ENCODE measurements at regions not wholly inside any gene's neighbourhood (a gene's known extent, or its start where the extent isn't known, plus 50 kb on each side); places are given as distances from the start of the nearest gene placed in this dataset.

- intact Hi-C loops (cut with micrococcal nuclease; ENCODE audit: unreplicated experiment) (no loop called here), in situ Hi-C loops (cut with HindIII; ENCODE audit: extremely low pct_ligation_motif_present, low pct_unique_long_range_greater_than_20kb) (no loop called here)
- ATAC-seq (no peak), DNase-seq (ENCODE audit: low spot score) (no peak), FAIRE-seq (no peak)
- POLR2A ChIA-PET, result no interaction called here
- Histone ChIP-seq H3K4me2 (ENCODE audit: low read depth, low read length) (no peak overlapping the region), H3K4me1 (ENCODE audit: insufficient read depth, low read length) (peaks cover 7% of the 10 kb centered on the region), H3K27me3 (ENCODE audit: control insufficient read depth in 1 of 2, insufficient read depth in 2 of 2, low read length in 2 of 2) (peaks cover 0 to 8% of the 10 kb centered on the region in 2 experiments; a peak in 2 of 5 replicates), H2AFZ (ENCODE audit: low read length) (no peak overlapping the region), H4K20me1 (ENCODE audit: insufficient read depth, low read length) (no peaks in the 10 kb centered on the region), H3K79me2 (ENCODE audit: insufficient read depth, low read length) (no peaks in the 10 kb centered on the region), H3K36me3 (replicated peaks in 1 of 2; ENCODE audit: control insufficient read depth in 1 of 2, insufficient read depth in 2 of 2, low read length in 2 of 2) (no peaks in the 10 kb centered on the region), H3K9ac (ENCODE audit: insufficient read depth, low read depth, low read length) (no peak overlapping the region), H3K4me3 (replicated peaks in 1 of 3; ENCODE audit: insufficient read depth in 1 of 3, low read depth in 2 of 3, low read length in 3 of 3) (no peak overlapping the region), H3K9me3 (ENCODE audit: low read length) (peaks cover 6% of the 10 kb centered on the region; the same call in 1 of the 2 replicates), H3K27ac (ENCODE audit: extremely low read length, insufficient read depth, low read length) (no peak overlapping the region)
- TF ChIP-seq CCDC6 (CRISPR knock-in tag; IDR thresholded peaks at IDR 0.05) (no peak), BCL6 (CRISPR knock-in tag; IDR thresholded peaks at IDR 0.05) (no peak), NFE2L2 (IDR thresholded peaks at IDR 0.05; ENCODE audit: low read length) (no peak), THRA (CRISPR knock-in tag; IDR thresholded peaks at IDR 0.05; ENCODE audit: borderline replicate concordance) (no peak), ZNF484 (CRISPR knock-in tag; IDR thresholded peaks at IDR 0.05; ENCODE audit: borderline replicate concordance, low read depth) (no peak), ONECUT2 (CRISPR knock-in tag; IDR thresholded peaks at IDR 0.05) (no peak), ELF1 (CRISPR knock-in tag; IDR thresholded peaks at IDR 0.05) (no peak), RBM39 (IDR thresholded peaks at IDR 0.05; ENCODE audit: low read depth, low read length, poor library complexity, severe bottlenecking) (no peak), IKZF5 (CRISPR knock-in tag; IDR thresholded peaks at IDR 0.05) (no peak), ZNF260 (CRISPR knock-in tag; IDR thresholded peaks at IDR 0.05; ENCODE audit: borderline replicate concordance, low read depth) (no peak), SIX1 (CRISPR knock-in tag; IDR thresholded peaks at IDR 0.05; ENCODE audit: borderline replicate concordance) (no peak), ZBTB8A (CRISPR knock-in tag; IDR thresholded peaks at IDR 0.05; ENCODE audit: borderline replicate concordance, low read depth) (no peak), ZNF232 (CRISPR knock-in tag; IDR thresholded peaks at IDR 0.05; ENCODE audit: borderline replicate concordance) (no peak), TIGD3 (CRISPR knock-in tag; IDR thresholded peaks at IDR 0.05; ENCODE audit: borderline replicate concordance) (no peak), ZBTB49 (CRISPR knock-in tag; IDR thresholded peaks at IDR 0.05; ENCODE audit: borderline replicate concordance) (no peak), ZNF225 (CRISPR knock-in tag; IDR thresholded peaks at IDR 0.05) (no peak), SMYD3 (CRISPR knock-in tag; IDR thresholded peaks at IDR 0.05) (no peak), CCAR2 (optimal IDR thresholded peaks at IDR 0.05; ENCODE audit: low read depth, low read length) (no peak), ZNF563 (CRISPR knock-in tag; IDR thresholded peaks at IDR 0.05) (no peak)
- CTCF ChIA-PET (ENCODE audit: low intra/inter-chr PET ratio, low total read pairs), result no interaction called here
- no TSS peak for BruUV-seq (replicated peaks)
- 49% methylated on average over 4 of the region's 4 CpGs for WGBS (ENCODE audit: low lambda C conversion rate)
These were observed 192.2 kb upstream of the FAT1 start for GRCh38 chr4:186915816-186916215.
